ENCODE measurements at regions not wholly inside any gene's neighbourhood (a gene's known extent, or its start where the extent isn't known, plus 50 kb on each side); places are given as distances from the start of the nearest gene placed in this dataset.
A peak's percentile ranks its signal among the peaks of the same experiment; 100 is the strongest.

DNA sequence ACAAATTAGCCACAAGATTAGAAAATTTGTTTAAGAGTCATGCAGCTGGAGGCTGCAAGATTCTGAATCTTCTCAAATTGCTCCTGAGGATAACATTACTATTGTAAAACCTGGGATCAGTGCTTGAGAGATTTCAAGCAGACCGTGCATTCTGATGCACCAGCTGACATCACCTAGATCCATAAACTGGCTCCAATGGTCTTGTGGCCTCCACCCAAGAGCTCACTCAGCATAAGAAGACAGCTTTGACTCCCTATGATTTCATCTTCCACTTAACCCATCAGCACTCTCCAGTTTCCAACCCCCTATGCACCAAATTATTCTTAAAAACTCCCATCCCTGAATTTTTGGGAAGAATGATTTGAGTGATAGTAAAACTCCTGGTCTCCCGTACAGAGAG lies 1007.9 kb upstream of the TENM4 start:
- H4K20me1 ChIP-seq (ENCODE audit: low read length), result no peaks in the 10 kb centered on the region
- H3K27ac ChIP-seq (ENCODE audit: low read length), result no peak overlapping the region
- H3K9me3 ChIP-seq (ENCODE audit: low read length), result no peaks in the 10 kb centered on the region; the same call in 1 of the 2 replicates
- no peaks in the 10 kb centered on the region for H3K36me3 ChIP-seq (ENCODE audit: low read depth, low read length)
- no peak overlapping the region for H3K4me2 ChIP-seq (ENCODE audit: low read length)
- no peak overlapping the region for H3K4me3 ChIP-seq (ENCODE audit: low read length)
- CTCF ChIA-PET, result no interaction called here
- TF ChIP-seq, protein P1, sequence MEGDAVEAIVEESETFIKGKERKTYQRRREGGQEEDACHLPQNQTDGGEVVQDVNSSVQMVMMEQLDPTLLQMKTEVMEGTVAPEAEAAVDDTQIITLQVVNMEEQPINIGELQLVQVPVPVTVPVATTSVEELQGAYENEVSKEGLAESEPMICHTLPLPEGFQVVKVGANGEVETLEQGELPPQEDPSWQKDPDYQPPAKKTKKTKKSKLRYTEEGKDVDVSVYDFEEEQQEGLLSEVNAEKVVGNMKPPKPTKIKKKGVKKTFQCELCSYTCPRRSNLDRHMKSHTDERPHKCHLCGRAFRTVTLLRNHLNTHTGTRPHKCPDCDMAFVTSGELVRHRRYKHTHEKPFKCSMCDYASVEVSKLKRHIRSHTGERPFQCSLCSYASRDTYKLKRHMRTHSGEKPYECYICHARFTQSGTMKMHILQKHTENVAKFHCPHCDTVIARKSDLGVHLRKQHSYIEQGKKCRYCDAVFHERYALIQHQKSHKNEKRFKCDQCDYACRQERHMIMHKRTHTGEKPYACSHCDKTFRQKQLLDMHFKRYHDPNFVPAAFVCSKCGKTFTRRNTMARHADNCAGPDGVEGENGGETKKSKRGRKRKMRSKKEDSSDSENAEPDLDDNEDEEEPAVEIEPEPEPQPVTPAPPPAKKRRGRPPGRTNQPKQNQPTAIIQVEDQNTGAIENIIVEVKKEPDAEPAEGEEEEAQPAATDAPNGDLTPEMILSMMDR (conservative IDR thresholded peaks at IDR 0.05; ENCODE audit: low read depth, low read length), result no peak
- TF ChIP-seq EZH2phosphoT487 (IDR thresholded peaks at IDR 0.05; ENCODE audit: borderline replicate concordance, low read length) (no peak), EZH2 (IDR thresholded peaks at IDR 0.05; ENCODE audit: low read length, unreplicated experiment) (no peak)
- no peaks in the 10 kb centered on the region for H3K79me2 ChIP-seq (ENCODE audit: low read length)
- H2AFZ ChIP-seq (ENCODE audit: low read length), result no peak overlapping the region
- H3K4me1 ChIP-seq (ENCODE audit: insufficient read depth, low read length), result no peaks in the 10 kb centered on the region
- POLR2A ChIA-PET (ENCODE audit: unreplicated experiment), result no interaction called here
- no peaks in the 10 kb centered on the region for H3K27me3 ChIP-seq (ENCODE audit: low read length)
- BruUV-seq (replicated peaks), result no TSS peak
- no peak overlapping the region for H3K9ac ChIP-seq (ENCODE audit: low read length)
- no peak for DNase-seq
- intact Hi-C loops (cut with micrococcal nuclease), result no loop called here
- no peaks in the 10 kb centered on the region for H3K9me2 ChIP-seq (replicated peaks; ENCODE audit: low read length)
- no peaks in the 10 kb centered on the region for H3F3A ChIP-seq (ENCODE audit: low read length, unreplicated experiment)
- no peak for ATAC-seq

DNA sequence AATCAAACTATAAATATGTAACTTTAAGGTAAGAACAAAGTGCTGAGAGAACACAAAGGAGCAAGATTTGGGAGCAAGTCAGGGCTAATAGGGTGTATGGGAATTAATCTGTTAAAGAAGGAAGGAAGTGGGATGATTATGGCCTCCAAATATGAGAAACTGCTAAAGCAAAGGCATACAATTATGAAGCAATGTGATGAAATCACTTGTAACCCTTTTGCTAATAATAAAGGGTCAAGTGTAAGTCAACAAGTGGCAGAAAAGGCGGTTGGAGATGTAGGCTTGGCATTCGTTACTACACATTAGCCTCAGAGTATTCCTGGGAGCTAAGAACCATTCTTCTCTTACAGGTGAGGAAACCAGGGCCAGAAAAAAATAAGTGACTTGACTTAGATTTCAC lies 1002.3 kb upstream of the TENM4 start:
- H3K4me1 ChIP-seq (ENCODE audit: insufficient read depth, low read length), result 0 out of 2 replicates have a peak, but pooled peaks cover 5% of the 10 kb centered on the region
- H4K20me1 ChIP-seq (ENCODE audit: low read length), result no peaks in the 10 kb centered on the region
- intact Hi-C loops (cut with micrococcal nuclease), result no loop called here
- H3K27me3 ChIP-seq (ENCODE audit: low read length), result no peaks in the 10 kb centered on the region
- ChIA-PET POLR2A (ENCODE audit: unreplicated experiment) (no interaction called here), CTCF (no interaction called here)
- no peaks in the 10 kb centered on the region for H3K9me2 ChIP-seq (replicated peaks; ENCODE audit: low read length)
- no peaks in the 10 kb centered on the region for H3K79me2 ChIP-seq (ENCODE audit: low read length)
- H3K27ac ChIP-seq (ENCODE audit: low read length), result no peak overlapping the region
- H3K36me3 ChIP-seq (ENCODE audit: low read depth, low read length), result no peaks in the 10 kb centered on the region
- no peaks in the 10 kb centered on the region for H3F3A ChIP-seq (ENCODE audit: low read length, unreplicated experiment)
- DNase-seq (no peak), ATAC-seq (no peak)
- no peak overlapping the region for H3K4me2 ChIP-seq (ENCODE audit: low read length)
- H2AFZ ChIP-seq (ENCODE audit: low read length), result no peak overlapping the region
- BruUV-seq (replicated peaks), result no TSS peak
- no peak for TF ChIP-seq EZH2 (IDR thresholded peaks at IDR 0.05; ENCODE audit: low read length, unreplicated experiment)
- no peak overlapping the region for H3K4me3 ChIP-seq (ENCODE audit: low read length)
- H3K9me3 ChIP-seq (ENCODE audit: low read length), result no peaks in the 10 kb centered on the region
- H3K9ac ChIP-seq (ENCODE audit: low read length), result no peak overlapping the region

DNA sequence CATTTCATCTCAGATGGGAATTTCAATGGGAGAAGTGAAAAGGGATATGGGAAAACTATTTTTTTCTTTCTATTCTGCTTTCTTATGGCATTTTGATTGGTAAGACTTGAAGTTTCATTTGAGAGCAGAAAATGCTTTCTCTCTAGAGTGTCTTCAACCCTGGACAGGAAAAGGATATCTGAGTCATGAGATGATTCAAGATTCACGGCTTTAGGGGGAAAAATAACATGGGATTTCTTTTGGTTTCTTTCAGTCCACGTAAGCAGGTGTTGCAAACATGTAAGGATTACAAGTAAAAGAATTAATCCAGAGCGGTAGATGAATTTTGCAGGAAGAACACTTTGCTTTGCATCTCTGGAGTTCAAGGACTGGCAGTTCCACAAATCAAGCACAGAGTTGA lies 1001.0 kb upstream of the TENM4 start:
- Histone ChIP-seq H3K9ac (ENCODE audit: low read length) (no peak overlapping the region), H2AFZ (ENCODE audit: low read length) (no peak overlapping the region), H3K9me2 (replicated peaks; ENCODE audit: low read length) (no peaks in the 10 kb centered on the region), H4K20me1 (ENCODE audit: low read length) (no peaks in the 10 kb centered on the region), H3K27ac (ENCODE audit: low read length) (no peak overlapping the region), H3F3A (ENCODE audit: low read length, unreplicated experiment) (no peaks in the 10 kb centered on the region), H3K27me3 (ENCODE audit: low read length) (no peaks in the 10 kb centered on the region), H3K4me3 (ENCODE audit: low read length) (no peak overlapping the region), H3K4me1 (ENCODE audit: insufficient read depth, low read length) (0 out of 2 replicates have a peak, but pooled peaks cover 5% of the 10 kb centered on the region), H3K9me3 (ENCODE audit: low read length) (no peaks in the 10 kb centered on the region), H3K36me3 (ENCODE audit: low read depth, low read length) (no peaks in the 10 kb centered on the region), H3K79me2 (ENCODE audit: low read length) (no peaks in the 10 kb centered on the region), H3K4me2 (ENCODE audit: low read length) (no peak overlapping the region)
- intact Hi-C loops (cut with micrococcal nuclease), result no loop called here
- ChIA-PET POLR2A (ENCODE audit: unreplicated experiment) (no interaction called here), CTCF (no interaction called here)
- TF ChIP-seq EZH2phosphoT487 (IDR thresholded peaks at IDR 0.05; ENCODE audit: borderline replicate concordance, low read length) (no peak), EZH2 (IDR thresholded peaks at IDR 0.05; ENCODE audit: low read length, unreplicated experiment) (no peak)
- TF ChIP-seq, protein P1 (conservative IDR thresholded peaks at IDR 0.05; ENCODE audit: low read depth, low read length), result no peak
- DNase-seq (peak; percentile 28), ATAC-seq (no peak)
- no TSS peak for BruUV-seq (replicated peaks)

All from PC-3 (cell line).